T-helper 17 cell (primary cell): ENCODE measurements at regions not wholly inside any gene's neighbourhood (a gene's known extent, or its start where the extent isn't known, plus 50 kb on each side); places are given as distances from the start of the nearest gene placed in this dataset.
"Not testable (repeated sequence)": the region's sequence is repeated elsewhere in the genome, so short reads cannot be mapped to it uniquely, and the experiment has no call there.

Source experiments
- ATAC-seq: fragments of 150-1000 bp; cut with Tn5 transposase; 2 replicates; pipeline ENCODE4 v1.10.0; 2021; ENCODE audit warnings: mild to moderate bottlenecking, moderate library complexity
- DNase-seq, 3 donors: peaks; one replicate each; pipeline versions ENCODE4 v3.0.0 to v3.0.0-alpha.2; 2020 to 2021
- H3K9me3 ChIP-seq: one replicate; pipeline ENCODE4 v1.7.0; 2013; ENCODE audit warnings: low read length, mild to moderate bottlenecking; ENCODE audit not compliant: control insufficient read depth, poor library complexity, severe bottlenecking
- H3K27ac Mint-ChIP-seq: one replicate; pipeline ENCODE4 v1.8.0; 2022; ENCODE audit warnings: mild to moderate bottlenecking, moderate library complexity, mixed read lengths
- H3K27me3 Mint-ChIP-seq: one replicate; pipeline ENCODE4 v1.8.0; 2022; ENCODE audit warnings: mixed read lengths
- H3K36me3 Mint-ChIP-seq: one replicate; pipeline ENCODE4 v1.8.0; 2022; ENCODE audit warnings: low read depth, mixed read lengths
- H3K4me1 Mint-ChIP-seq: one replicate; pipeline ENCODE4 v1.8.0; 2022; ENCODE audit warnings: mild to moderate bottlenecking, mixed read lengths
- H3K4me3 Mint-ChIP-seq: one replicate; pipeline ENCODE4 v1.8.0; 2022; ENCODE audit warnings: mild to moderate bottlenecking, moderate library complexity, mixed read lengths

GRCh38 chr1:30101487-30102227 lies 621.7 kb downstream of the MATN1 start:
- H3K9me3 ChIP-seq: no peaks in the 10 kb centered on the region
- DNase-seq: no peak
- Mint-ChIP-seq H3K4me1 (no peaks in the 10 kb centered on the region), H3K27me3 (peaks cover 23% of the 10 kb centered on the region), H3K36me3 (no peaks in the 10 kb centered on the region), H3K4me3 (no peak overlapping the region), H3K27ac (no peak overlapping the region)
- no peak for ATAC-seq

DNA sequence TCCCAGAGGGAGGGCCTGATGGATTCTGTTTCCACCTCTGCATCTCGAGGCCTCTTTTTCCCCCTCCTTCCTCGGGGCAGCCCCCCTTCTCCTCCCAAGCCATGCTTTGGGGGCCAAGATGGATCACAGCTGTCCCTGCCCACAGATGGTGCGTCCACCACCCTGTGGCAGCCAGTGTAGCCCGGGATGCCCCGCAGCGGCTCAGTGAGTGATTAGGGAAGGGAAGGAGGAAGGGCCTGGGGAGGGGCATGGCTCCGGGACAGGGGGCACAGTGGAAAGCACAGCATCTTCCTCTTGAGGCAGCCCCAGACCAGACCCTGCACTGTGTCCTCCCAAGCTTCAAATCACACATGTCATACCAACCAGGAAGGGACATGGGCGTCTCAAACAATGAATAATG lies 622.4 kb downstream of the MATN1 start:
- peaks cover 22% of the 10 kb centered on the region for H3K27me3 Mint-ChIP-seq
- no peak for ATAC-seq
- no peak overlapping the region for H3K27ac Mint-ChIP-seq
- no peaks in the 10 kb centered on the region for H3K4me1 Mint-ChIP-seq
- H3K9me3 ChIP-seq: no peaks in the 10 kb centered on the region
- no peak overlapping the region for H3K4me3 Mint-ChIP-seq
- H3K36me3 Mint-ChIP-seq: no peaks in the 10 kb centered on the region
- no peak for DNase-seq

DNA sequence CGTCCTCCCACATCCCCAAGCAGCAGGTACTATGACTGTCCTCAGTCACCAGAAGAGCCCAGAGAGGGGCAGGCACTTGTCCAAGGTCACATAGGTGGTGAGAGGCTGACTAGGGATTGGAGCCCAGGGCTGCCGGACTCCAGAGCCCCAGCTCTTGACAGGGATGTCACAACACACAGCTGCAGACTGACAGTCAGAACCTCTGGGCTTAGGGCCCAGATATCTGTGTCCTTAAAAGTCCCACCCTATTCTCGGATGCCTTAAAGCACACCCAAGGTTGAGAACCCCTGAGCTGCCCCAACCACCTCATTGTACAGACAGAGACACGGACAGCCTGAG lies 622.9 kb downstream of the MATN1 start:
- Mint-ChIP-seq H3K4me3 (no peak overlapping the region), H3K4me1 (no peaks in the 10 kb centered on the region), H3K36me3 (no peaks in the 10 kb centered on the region), H3K27ac (no peak overlapping the region), H3K27me3 (peaks cover 22% of the 10 kb centered on the region)
- no peak for DNase-seq
- no peaks in the 10 kb centered on the region for H3K9me3 ChIP-seq
- no peak for ATAC-seq

DNA sequence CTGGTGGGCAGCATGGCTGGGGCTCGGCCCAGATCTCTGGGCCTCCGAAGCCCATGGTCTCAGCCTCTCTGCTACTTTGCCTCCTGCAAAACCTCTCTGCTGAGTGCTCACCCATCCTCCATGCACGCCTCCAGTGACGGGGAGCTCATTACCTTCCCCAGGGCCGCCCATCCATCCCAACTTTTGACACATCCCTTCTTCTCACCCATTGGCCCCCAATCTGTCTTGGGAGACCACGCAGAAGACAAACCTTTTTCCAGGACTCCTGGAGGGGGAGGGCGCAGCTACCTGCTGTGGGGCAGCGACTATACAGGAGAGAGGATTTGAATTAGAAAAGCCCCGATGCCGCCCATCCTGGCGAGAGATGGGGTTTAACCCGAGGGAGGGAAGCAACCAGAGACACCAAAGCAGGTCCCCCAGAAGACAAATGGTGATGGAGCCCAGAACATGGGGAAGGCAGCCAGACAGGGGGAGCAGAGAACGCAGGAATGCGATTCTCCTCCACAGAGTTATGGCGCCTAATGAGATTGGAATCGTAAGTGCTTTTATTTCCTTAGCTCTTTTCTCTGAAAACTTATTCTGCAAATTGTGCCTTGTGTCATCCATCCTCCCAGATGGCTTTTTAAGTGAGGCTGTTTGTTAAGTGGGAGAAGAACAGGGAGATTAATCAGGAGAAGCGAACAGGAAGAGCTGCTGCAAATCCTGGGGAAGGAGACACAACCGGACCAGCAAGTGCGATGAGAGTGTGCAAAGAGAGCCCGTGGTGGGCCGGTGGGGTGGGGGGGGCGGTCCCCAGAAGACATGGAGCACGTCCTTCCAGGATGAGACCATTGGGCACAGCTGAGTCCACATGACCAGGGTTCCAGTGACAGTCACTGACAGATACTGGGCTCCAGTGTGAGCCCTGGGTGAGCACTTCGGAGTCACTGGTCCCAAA lies 623.5 kb downstream of the MATN1 start:
- ATAC-seq (no peak), DNase-seq (no peak)
- no peak overlapping the region for H3K27ac Mint-ChIP-seq
- H3K4me1 Mint-ChIP-seq: no peaks in the 10 kb centered on the region
- H3K27me3 Mint-ChIP-seq: peaks cover 22% of the 10 kb centered on the region
- H3K9me3 ChIP-seq: no peaks in the 10 kb centered on the region
- no peak overlapping the region for H3K4me3 Mint-ChIP-seq
- no peaks in the 10 kb centered on the region for H3K36me3 Mint-ChIP-seq

DNA sequence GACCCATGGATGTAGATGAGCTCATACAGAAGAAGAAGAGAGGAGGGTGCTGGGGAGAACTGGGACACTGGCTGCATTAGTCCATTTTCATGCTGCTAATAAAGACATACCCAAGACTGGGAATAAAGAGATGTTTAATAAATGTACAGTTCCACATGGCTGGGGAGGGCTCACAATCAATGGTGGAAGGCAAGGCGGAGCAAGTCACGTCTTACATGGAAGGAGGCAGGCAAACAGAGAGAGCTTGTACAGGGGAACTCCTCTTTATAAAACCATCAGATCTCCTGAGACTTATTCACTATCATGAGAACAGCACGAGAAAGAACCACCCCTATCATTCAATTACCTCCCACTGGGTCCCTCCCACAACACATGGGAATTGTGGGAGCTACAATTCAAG lies 625.5 kb downstream of the MATN1 start:
- H3K4me1 Mint-ChIP-seq, H3K27ac Mint-ChIP-seq, H3K4me3 Mint-ChIP-seq, H3K9me3 ChIP-seq, DNase-seq, H3K36me3 Mint-ChIP-seq, ATAC-seq: not testable (repeated sequence)
- H3K27me3 Mint-ChIP-seq: peaks cover 12% of the 10 kb centered on the region

DNA sequence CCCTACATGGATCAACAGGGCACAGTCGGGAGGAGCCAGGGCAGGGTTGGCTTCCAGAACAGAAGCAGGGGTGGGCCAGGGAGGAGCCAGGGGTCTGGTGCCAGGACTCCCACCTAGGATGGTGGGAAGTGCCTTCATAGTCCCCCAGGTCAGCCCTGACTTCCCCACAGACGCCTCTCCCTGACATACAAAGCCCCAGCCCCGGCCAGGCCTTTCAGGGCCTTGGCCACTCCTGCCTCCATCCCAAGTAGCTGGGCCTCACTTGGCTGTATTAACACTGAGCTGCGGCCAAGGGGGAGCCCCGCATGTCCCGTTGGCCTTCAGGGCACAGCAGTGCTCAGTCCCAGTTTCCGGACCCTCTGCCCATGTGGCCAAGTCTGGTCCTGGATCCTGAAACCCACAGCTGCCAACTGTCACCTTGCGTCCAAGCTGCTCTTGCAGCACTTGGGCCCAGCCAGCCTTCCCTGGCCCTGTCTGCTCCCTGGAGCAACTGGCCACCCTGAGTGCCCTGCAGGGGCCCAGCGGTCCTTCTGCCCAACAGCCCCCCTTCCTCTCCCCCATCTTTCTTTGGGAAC lies 627.8 kb downstream of the MATN1 start:
- peaks cover 4% of the 10 kb centered on the region for H3K9me3 ChIP-seq
- H3K36me3 Mint-ChIP-seq: peaks cover 4% of the 10 kb centered on the region
- no peak overlapping the region for H3K27ac Mint-ChIP-seq

GRCh38 chr1:30095051-30095450 lies 628.3 kb downstream of the MATN1 start:
- Mint-ChIP-seq H3K27me3 (peaks cover 1% of the 10 kb centered on the region), H3K27ac (no peak overlapping the region), H3K36me3 (peaks cover 4% of the 10 kb centered on the region), H3K4me3 (no peak overlapping the region), H3K4me1 (no peaks in the 10 kb centered on the region)
- DNase-seq (no peak), ATAC-seq (no peak)
- H3K9me3 ChIP-seq: peaks cover 4% of the 10 kb centered on the region

More for the DNA sequence above, 627.8 kb downstream of the MATN1 start:
- DNase-seq (no peak), ATAC-seq (no peak)
- peaks cover under 1% of the 10 kb centered on the region for H3K27me3 Mint-ChIP-seq
- no peaks in the 10 kb centered on the region for H3K4me1 Mint-ChIP-seq
- no peak overlapping the region for H3K4me3 Mint-ChIP-seq

- H3K4me1 Mint-ChIP-seq: no peaks in the 10 kb centered on the region
- no peak overlapping the region for H3K4me3 Mint-ChIP-seq
- H3K36me3 Mint-ChIP-seq: peaks cover 8% of the 10 kb centered on the region
- DNase-seq (no peak), ATAC-seq (no peak)
- H3K27ac Mint-ChIP-seq: no peak overlapping the region
- H3K27me3 Mint-ChIP-seq: peaks cover 29% of the 10 kb centered on the region
- peaks cover 4% of the 10 kb centered on the region for H3K9me3 ChIP-seq
Measured at GRCh38 chr1:30092051-30092858, 631.1 kb downstream of the MATN1 start.

DNA sequence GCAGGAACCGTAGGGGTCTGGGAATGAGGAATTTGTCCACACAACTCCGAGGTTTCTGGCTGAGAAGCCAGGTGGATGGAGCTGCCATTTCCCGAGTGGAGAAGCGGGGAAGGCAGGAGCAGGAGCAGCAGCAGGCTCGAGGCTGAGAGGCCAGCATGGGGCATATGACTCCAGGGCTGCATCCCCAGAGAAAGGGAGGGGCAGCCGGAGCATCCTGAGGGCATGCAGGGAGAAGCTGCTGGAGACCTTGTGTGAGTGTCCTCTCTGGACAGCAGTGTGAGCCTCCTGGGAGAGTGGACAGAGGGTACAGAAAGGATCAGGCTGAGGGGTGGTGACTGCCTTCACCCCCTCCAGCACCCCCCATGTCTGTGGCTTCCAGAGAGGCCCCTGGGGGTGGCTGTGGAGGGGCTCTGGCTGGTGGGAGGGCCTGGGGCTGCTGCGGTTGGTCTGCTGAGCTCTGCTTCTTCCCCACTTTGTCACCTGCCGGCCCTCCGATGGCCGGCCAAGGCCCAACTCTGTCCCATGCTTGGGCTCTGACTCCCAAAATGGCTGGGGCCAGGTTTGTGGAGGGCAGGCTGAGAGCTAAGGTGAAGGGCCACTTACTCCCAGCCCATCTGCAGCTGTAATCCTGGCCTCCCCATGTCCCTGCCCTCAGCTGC lies 633.1 kb downstream of the MATN1 start:
- Mint-ChIP-seq H3K36me3 (peaks cover 8% of the 10 kb centered on the region), H3K27me3 (peaks cover 37% of the 10 kb centered on the region), H3K4me3 (no peak overlapping the region), H3K4me1 (peaks cover 5% of the 10 kb centered on the region), H3K27ac (no peak overlapping the region)
- H3K9me3 ChIP-seq: peaks cover 4% of the 10 kb centered on the region
- DNase-seq (no peak), ATAC-seq (no peak)

- Mint-ChIP-seq H3K4me1 (peaks cover 5% of the 10 kb centered on the region), H3K27me3 (peaks cover 44% of the 10 kb centered on the region), H3K4me3 (no peak overlapping the region), H3K36me3 (peaks cover 8% of the 10 kb centered on the region), H3K27ac (no peak overlapping the region)
- DNase-seq (no peak), ATAC-seq (no peak)
- H3K9me3 ChIP-seq: peaks cover 4% of the 10 kb centered on the region
Measured at GRCh38 chr1:30089024-30089430, 634.4 kb downstream of the MATN1 start.

DNA sequence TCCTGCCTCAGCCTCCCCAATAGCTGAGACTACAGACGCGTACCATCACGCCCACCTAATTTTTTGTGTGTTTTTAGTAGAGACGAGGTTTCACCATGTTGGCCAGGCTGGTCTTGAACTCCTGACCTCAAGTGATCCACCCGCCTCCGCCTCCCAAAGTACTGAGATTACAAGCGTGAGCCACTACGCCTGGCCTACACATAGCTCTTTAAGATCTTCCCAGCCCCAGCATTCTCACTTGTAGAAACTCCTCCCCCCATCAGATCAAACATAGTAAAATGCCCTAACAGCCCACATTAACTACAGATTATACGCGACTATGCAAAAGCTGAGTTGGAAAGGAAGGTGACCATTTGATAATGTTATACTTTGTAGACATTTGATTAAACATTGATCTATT lies 634.8 kb downstream of the MATN1 start:
- ATAC-seq (no peak), DNase-seq (no peak)
- Mint-ChIP-seq H3K4me1 (peaks cover 5% of the 10 kb centered on the region), H3K36me3 (peaks cover 8% of the 10 kb centered on the region), H3K27ac (no peak overlapping the region), H3K27me3 (peaks cover 48% of the 10 kb centered on the region), H3K4me3 (no peak overlapping the region)
- H3K9me3 ChIP-seq: peaks cover 4% of the 10 kb centered on the region

GRCh38 chr1:30087465-30087864 lies 635.9 kb downstream of the MATN1 start:
- H3K4me1 Mint-ChIP-seq: peaks cover 5% of the 10 kb centered on the region
- peaks cover 5% of the 10 kb centered on the region for H3K36me3 Mint-ChIP-seq
- no peak overlapping the region for H3K4me3 Mint-ChIP-seq
- no peak overlapping the region for H3K27ac Mint-ChIP-seq
- ATAC-seq: no peak
- DNase-seq: no peak
- peaks cover 60% of the 10 kb centered on the region for H3K27me3 Mint-ChIP-seq
- peaks cover 4% of the 10 kb centered on the region for H3K9me3 ChIP-seq
